AG08396 (cell line): ENCODE measurements at regions not wholly inside any gene's neighbourhood (a gene's known extent, or its start where the extent isn't known, plus 50 kb on each side); places are given as distances from the start of the nearest gene placed in this dataset.
"Not testable (repeated sequence)": the region's sequence is repeated elsewhere in the genome, so short reads cannot be mapped to it uniquely, and the experiment has no call there.

ENCODE experiments used
- DNase-seq: peaks from one replicate; pipeline ENCODE4 v3.0.0; 2012; ENCODE audit warnings: low spot score, mixed read lengths

DNA sequence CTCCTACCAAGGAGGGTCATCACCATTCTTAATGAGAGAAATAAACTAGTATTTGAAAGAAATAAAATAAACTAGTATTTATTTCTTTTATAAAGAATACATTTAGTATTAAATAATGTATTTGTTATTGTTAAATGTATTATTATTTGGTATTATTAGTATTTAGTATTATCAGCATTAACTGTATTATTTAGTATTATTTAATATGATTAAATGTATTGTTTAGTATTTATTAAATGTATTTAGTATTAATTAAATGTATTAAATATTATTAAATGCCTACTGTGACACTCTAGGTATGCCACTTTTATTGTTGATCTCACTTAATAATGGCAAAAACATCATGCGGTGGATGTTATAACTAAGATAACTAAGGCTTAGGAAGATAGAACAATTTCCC lies 353.6 kb upstream of the MAP2 start:
- no peak for DNase-seq

GRCh38 chr2:209073151-209073550 lies 350.7 kb upstream of the MAP2 start:
- no peak for DNase-seq

GRCh38 chr2:209074711-209075110 lies 349.1 kb upstream of the MAP2 start:
- DNase-seq = no peak

GRCh38 chr2:209076151-209076550 lies 347.7 kb upstream of the MAP2 start:
- DNase-seq = no peak

GRCh38 chr2:209086761-209087160 lies 337.1 kb upstream of the MAP2 start:
- no peak for DNase-seq

DNA sequence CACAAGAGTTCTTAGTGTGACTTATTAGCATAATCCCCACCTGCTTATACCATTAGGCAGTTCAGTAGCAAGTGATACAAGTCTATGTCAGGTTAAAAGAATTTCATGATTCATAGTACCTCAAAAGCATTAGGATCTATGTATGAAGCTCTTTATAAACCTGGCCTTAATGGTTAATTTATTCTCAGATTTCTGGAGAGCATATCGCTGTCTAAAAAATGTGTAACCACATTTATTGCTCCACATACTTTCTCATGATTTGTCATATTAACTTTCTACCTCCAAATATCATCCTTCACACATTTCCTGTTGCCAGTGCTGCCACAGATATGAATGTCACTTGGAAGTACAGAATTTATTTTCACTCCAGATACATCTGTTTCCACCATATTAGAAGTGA lies 332.8 kb upstream of the MAP2 start:
- no peak for DNase-seq

DNA sequence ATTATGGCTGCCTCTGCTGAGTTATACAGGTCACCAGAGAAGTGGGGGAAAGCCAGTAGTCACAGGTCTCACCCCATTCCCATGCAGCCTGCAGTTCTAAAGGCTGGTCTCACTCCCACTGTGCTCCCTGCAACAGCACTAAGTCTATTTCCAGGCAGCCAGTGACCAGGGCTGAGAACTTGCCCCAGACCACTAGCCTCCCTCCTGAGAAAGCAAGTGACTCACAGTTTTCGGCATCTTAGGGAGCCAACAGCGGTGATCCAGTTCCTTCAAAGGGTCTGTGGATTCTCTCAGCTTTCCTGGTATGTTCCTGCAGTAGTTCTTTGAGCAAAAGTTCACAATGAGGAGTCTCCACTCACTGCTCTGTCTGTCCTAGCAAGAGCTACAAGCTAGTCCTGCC lies 329.6 kb upstream of the MAP2 start:
- no peak for DNase-seq

DNA sequence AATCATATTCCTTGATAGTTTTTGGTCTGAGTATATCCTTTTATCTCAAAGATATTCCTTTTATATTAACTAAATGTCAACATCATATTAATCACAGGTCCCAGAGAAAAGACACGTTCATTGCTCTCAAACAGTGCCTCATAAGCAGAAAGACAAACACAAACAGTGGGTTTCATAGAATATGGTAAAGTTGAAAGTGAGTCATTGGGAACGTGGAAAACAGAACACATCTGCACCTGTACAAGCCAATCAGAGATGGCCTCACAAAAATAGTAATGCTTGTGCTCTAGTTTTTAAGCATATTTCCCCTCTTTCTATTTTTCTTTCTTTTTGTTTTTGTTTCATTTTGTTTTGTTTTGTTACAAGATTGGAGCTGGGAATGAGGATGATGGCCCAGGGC lies 328.4 kb upstream of the MAP2 start:
- no peak for DNase-seq

DNA sequence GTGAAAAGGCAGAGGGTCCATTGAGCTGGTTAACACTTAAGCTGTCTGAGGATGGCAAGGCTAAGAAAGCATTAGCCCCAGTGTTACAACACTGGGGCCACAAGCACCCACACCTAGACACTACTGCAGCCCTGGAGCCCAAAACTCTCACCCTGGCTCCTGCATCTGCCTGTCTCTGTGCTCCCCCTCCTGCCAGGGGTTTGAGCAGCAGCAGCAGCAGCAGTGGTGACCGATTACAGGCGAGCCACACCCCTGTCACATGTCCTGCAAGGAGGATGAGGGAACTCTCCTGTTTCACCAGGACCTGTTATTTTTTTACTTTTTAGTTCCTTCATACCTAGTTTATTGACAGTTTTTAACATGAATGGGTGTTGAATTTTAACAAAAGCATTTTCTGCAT lies 326.7 kb upstream of the MAP2 start:
- no peak for DNase-seq

DNA sequence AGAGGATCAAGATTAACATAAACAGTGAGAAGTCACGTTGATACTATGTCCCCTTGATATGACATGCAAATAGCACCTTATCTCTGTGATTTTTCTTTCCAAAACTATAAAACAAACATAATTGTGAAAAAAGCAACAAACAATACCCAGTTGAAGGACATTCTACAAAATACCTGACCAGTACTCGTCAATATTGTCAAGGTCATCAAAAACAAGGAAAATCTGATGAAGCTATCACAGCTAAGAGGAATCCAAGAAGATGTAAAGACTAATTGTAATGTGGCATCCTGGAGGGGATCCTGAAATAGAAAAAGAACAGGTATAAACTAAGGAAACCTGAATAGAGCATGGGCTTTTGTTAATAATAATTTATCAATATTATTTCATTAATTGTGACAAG lies 321.5 kb upstream of the MAP2 start:
- DNase-seq = no peak

GRCh38 chr2:209113026-209113425 lies 310.8 kb upstream of the MAP2 start:
- no peak for DNase-seq

DNA sequence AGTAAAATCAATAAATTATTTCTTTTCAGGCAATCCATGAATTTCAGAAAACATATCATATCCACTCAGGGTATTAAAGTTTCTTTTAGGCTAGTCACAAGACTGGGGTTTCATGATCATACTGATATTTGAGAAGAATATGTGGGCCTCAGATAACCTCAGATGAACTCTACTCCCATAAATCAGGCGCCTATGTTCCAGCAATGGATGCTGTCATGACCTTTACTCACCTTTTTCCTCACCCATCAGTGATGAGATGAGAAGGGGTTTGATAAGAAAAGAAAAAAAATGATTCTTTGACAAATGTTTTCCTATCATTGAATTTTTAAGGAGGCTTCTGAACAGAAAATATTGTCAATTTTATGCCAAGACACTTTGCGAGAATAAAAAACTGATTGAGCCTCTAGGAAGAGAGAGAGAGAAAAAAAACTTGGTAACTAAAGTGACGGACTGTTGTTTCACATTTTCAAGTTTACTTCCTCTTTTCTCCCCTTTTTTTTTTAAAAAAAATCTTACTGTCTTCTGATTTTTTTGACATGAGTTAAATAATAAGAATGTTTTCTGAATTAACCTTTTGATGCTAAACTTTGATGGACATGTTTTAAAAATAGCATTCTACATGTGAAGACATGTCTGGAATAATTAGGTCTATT lies 309.1 kb upstream of the MAP2 start:
- DNase-seq = no peak

DNA sequence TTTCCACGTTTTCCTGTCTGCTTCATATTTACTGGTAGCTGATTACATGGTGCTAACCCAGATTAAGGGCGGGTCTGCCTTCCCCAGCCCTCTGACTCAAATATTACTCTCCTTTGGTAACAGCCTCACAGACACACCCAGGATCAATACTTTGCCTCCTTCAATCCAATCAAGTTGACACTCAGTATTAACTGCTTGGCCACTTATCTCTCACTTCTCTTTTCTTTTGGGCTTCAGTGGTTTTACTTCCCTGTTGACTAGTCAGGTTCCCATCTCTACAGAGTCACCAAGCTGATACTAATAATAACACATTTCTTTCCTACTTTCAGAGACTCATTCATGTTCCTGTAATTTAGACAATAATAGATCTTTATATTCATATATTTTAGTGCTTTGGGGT lies 302.2 kb upstream of the MAP2 start:
- no peak for DNase-seq

DNA sequence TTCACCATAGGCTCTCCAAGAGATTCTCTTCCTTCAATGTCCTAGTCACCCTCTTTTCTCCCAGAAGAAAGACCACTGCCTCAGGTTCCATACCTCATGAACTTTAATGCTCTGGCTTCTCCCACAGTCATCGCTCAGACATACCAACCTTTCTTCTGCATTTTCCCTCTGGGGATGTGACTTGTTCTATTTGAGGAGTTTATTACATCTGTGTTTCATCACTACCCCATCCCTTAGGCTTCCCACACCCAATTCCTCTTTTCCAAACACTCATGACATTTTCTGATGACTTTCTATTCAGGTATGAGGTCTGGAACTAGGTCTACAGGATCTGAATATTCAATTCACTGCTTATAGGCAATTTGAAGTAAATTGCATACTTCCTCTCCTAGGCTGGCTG lies 298.6 kb upstream of the MAP2 start:
- no peak for DNase-seq

DNA sequence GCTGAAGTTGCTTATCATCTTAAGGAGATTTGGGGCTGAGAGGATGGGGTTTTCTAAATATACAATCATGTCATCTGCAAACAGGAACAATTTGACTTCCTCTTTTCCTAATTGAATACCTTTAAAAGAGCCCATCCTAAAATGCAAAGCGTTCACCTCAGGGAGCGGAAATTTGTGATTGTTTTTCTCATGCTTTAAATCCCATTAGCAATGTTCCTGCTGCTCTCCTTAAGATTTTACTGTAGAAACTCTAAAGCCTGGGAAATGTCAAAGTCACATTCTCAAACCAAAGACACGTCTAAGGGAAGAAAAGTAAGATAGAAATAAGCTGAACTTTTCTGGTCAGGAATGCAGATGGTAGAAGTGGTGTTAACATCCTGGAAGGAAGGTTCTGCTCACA lies 285.8 kb upstream of the MAP2 start:
- no peak for DNase-seq

DNA sequence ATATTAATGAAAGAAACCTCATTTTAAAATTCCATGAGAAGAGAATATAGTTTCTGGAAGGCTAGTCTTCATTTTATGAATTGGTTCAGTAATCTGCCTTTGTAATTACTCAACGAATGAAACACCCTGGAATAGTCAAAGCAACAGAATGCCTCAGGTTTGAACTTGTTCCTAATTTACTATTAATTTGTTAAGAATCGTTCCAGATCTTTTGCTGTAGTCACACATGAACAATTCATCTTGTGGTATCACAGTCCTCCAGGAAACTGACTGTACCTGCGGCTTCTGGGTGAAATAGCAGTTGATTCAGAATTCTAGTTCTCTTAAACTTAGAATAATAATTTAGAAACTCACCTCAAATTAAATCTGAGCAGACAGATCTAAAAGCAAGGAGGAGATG lies 282.7 kb upstream of the MAP2 start:
- no peak for DNase-seq

- no peak for DNase-seq
Measured at GRCh38 chr2:209141818-209142217, 282.0 kb upstream of the MAP2 start.

- DNase-seq = not testable (repeated sequence)
Measured at GRCh38 chr2:209145220-209145691, 278.6 kb upstream of the MAP2 start.

GRCh38 chr2:209145941-209146681 lies 277.7 kb upstream of the MAP2 start:
- DNase-seq = no peak

- no peak for DNase-seq
Measured at GRCh38 chr2:209146682-209147320, 277.0 kb upstream of the MAP2 start.

DNA sequence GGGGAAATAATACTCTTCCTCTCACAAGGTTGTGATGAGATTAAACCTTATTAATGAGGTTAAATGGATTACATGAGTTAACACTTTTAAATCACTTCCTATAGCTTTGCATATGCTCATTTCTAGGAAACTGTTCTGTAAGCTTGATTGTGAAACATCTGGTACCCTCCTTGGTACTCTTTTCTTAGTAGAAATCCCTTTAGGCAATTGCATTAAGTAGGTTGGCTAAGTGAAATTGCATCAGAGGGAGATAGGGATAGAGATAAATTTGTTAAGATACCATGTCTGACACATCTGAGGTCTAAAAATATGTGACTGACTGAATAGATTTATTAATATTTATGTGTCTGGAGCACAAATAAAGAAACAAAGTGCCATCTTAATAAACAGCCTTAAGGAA lies 275.9 kb upstream of the MAP2 start:
- no peak for DNase-seq

DNA sequence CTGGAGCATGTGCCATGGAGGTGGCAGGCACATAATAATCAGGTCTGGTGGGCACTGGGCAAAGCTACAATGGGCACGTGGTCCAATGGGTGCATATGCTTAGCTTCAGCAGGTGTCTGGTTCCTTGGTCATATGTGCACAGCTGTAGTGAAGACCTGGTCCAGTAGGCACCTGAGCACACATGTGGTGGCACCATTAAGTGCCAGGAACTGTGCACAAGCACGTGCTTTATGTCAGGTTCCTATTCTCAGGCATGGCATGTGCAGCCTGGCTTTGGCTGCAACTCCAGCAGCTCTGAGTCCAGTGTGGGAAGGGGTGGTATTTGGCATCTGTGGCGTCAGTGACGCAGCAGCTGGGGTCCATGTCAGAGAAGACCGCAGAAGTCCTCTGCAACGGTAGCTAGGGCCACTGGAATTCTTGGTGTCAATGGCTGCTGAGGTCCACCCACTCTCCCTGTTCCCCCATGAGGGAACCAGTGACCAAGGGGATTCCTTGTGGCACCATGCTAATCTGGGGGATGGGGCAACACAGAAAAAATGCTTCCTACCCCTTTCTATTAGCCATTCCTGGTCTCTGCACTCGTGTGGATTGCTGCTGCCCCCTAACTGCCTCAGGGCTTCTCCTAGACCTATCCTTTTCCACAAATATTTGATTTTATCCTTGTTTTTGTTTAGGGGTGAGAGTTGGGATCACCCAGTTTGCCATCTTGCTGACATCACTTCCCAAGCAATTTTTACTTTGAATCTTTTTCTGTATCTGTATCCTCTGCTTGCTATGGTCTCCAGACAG lies 262.9 kb upstream of the MAP2 start:
- no peak for DNase-seq

DNA sequence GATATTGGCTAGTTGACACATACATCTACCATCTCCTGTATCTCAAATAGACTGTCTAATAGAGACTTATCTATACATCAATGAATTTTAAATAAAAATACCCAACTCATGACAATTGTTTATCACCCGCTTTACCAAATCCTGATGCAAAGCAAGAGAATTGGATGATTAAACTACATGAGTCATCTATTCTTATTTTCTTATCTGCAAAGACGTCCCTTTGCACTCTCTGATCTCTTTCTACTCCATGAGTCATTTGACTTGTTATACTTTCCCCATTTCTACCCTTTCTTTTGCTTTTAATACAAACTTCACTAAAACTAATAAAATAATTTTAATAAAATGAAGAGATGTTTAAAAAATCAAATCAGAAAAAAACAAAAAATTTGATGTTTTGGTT lies 261.7 kb upstream of the MAP2 start:
- DNase-seq = no peak
